A549 (cell line): ENCODE measurements at regions not wholly inside any gene's neighbourhood (a gene's known extent, or its start where the extent isn't known, plus 50 kb on each side); places are given as distances from the start of the nearest gene placed in this dataset.

ENCODE experiments used
- CTCF ChIP-seq: fragments of >200 bp; sonication (Bioruptor Twin); formaldehyde crosslinking; IDR thresholded peaks from 3 replicates; pipeline ENCODE4 v1.5.1; 2016
- E2F6 ChIP-seq: IDR thresholded peaks from 2 replicates; pipeline ENCODE4 v1.6.1; 2012; ENCODE audit warnings: low read depth, borderline replicate concordance
- EHF ChIP-seq: fragments of 250-450 bp; sonication (Bioruptor Pico); IDR thresholded peaks from 2 replicates; pipeline ENCODE4 v1.5.0; 2020; ENCODE audit warnings: mild to moderate bottlenecking
- EP300 ChIP-seq, 2 experiments: fragments of >200 bp; sonication (Bioruptor Twin); formaldehyde crosslinking; IDR thresholded peaks; 2 replicates in 1 of 2; 3 replicates in 1 of 2; pipeline ENCODE4 v1.6.1; 2016 to 2017
- GATA3 ChIP-seq: IDR thresholded peaks from 2 replicates; pipeline ENCODE4 v1.6.1; 2012; ENCODE audit warnings: borderline replicate concordance
- HOXA7 ChIP-seq: fragments of 250-450 bp; sonication (Bioruptor Pico); IDR thresholded peaks from 2 replicates; pipeline ENCODE4 v1.5.0; 2020; ENCODE audit warnings: mild to moderate bottlenecking, moderate library complexity
- NFE2L2 ChIP-seq: fragments of 150-350 bp; conservative IDR thresholded peaks from 2 replicates; pipeline ENCODE4 v1.6.1; 2014; ENCODE audit warnings: low read length
- PBX3 ChIP-seq: IDR thresholded peaks from 2 replicates; pipeline ENCODE4 v1.6.1; 2012
- POLR2A ChIP-seq: IDR thresholded peaks from 2 replicates; pipeline ENCODE4 v1.6.1; 2012; ENCODE audit warnings: mild to moderate bottlenecking, low read length
- REST ChIP-seq: fragments of 200-600 bp; sonication (generic); IDR thresholded peaks from 2 replicates; pipeline ENCODE4 v1.6.1; 2016; ENCODE audit warnings: antibody characterized with exemption, mild to moderate bottlenecking, moderate library complexity
- USF2 ChIP-seq: fragments of 450-650 bp; IDR thresholded peaks from 2 replicates; pipeline ENCODE4 v1.6.1; 2014; ENCODE audit warnings: antibody characterized with exemption

- no peak for TF ChIP-seq CTCF
- TF ChIP-seq POLR2A, result no peak
- no peak for TF ChIP-seq GATA3
- no peak for TF ChIP-seq EHF (CRISPR knock-in tag)
- no peak for TF ChIP-seq E2F6
- TF ChIP-seq NFE2L2, result no peak
- no peak for TF ChIP-seq USF2
- TF ChIP-seq EP300 (IDR thresholded peaks at IDR 0.05), result no peak
- TF ChIP-seq PBX3, result no peak
- no peak for TF ChIP-seq HOXA7 (CRISPR knock-in tag)
- TF ChIP-seq REST, result no peak
Observed at GRCh38 chr3:168973206-168973605, 690.3 kb downstream of the MECOM start.
